PC-9 (cell line): ENCODE measurements at regions not wholly inside any gene's neighbourhood (a gene's known extent, or its start where the extent isn't known, plus 50 kb on each side); places are given as distances from the start of the nearest gene placed in this dataset.

Source experiments
- EZH2 ChIP-seq: fragments of 200-600 bp; sonication (generic); IDR thresholded peaks from 2 replicates; pipeline ENCODE4 v1.8.0; 2017; ENCODE audit warnings: antibody characterized with exemption, low read depth
- TF ChIP-seq, protein P1 (sequence below): fragments of 200-600 bp; sonication (generic); conservative IDR thresholded peaks from 2 replicates; pipeline ENCODE4 v1.6.1; 2017; ENCODE audit warnings: mixed run types, antibody characterized with exemption, mild to moderate bottlenecking, moderate library complexity

DNA sequence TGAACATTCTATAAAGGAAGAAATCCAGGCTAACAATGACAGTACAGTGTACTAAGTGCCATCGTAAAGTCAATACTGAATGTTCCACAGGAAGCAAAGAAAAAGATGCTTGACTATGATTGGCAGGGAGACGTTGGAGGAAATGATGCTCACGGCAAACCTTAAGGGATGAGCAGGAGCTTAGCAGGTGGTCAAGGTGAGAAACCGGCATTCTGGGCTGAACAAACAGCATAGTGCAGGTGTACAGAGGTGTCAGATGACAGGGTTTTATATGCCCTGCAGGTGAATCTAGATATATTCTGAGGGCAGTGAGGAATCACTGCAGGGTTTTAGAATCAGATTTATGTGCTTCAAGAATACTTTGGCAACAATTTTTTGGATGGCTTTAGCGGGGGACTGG lies 85.3 kb upstream of the HEPHL1 start:
- TF ChIP-seq, protein P1, sequence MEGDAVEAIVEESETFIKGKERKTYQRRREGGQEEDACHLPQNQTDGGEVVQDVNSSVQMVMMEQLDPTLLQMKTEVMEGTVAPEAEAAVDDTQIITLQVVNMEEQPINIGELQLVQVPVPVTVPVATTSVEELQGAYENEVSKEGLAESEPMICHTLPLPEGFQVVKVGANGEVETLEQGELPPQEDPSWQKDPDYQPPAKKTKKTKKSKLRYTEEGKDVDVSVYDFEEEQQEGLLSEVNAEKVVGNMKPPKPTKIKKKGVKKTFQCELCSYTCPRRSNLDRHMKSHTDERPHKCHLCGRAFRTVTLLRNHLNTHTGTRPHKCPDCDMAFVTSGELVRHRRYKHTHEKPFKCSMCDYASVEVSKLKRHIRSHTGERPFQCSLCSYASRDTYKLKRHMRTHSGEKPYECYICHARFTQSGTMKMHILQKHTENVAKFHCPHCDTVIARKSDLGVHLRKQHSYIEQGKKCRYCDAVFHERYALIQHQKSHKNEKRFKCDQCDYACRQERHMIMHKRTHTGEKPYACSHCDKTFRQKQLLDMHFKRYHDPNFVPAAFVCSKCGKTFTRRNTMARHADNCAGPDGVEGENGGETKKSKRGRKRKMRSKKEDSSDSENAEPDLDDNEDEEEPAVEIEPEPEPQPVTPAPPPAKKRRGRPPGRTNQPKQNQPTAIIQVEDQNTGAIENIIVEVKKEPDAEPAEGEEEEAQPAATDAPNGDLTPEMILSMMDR, result no peak
- no peak for TF ChIP-seq EZH2
